IMR-90 (cell line): ENCODE measurements at regions not wholly inside any gene's neighbourhood (a gene's known extent, or its start where the extent isn't known, plus 50 kb on each side); places are given as distances from the start of the nearest gene placed in this dataset.

ENCODE experiments used
- ATAC-seq: fragments of 200-7000 bp; cut with Tn5 transposase; 2 replicates; pipeline ENCODE4 v1.9.1; 2020; ENCODE audit warnings: low read depth, mild to moderate bottlenecking, moderate library complexity
- BruUV-seq: library from RNA; stranded (reverse); fragments of 400-500 nt; replicated peaks from 2 replicates; lab custom pipeline; 2021; lab: Mats Ljungman, UMichigan
- CTCF ChIA-PET: fragments of 300-600 bp; formaldehyde crosslinking; extraction: SDS; loops from one replicate; lab custom pipeline; 2021; ENCODE audit warnings: antibody characterized with exemption; lab: Yijun Ruan, JAX
- POLR2A ChIA-PET: fragments of 300-600 bp; sonication (Branson Sonifier 250); formaldehyde crosslinking; loops from one replicate; lab custom pipeline; 2022; ENCODE audit warnings: antibody characterized with exemption; ENCODE audit not compliant: unreplicated experiment; lab: Charles Lee
- DNase-seq: peaks from one replicate; pipeline ENCODE4 v3.0.0; 2013
- H2AFZ ChIP-seq: replicated peaks from 2 replicates; pipeline ENCODE3; 2013; ENCODE audit warnings: low read length, mild to moderate bottlenecking; ENCODE audit not compliant: poor library complexity
- H2AK5ac ChIP-seq: 2 replicates; pipeline ENCODE4 v1.6.1; 2013; ENCODE audit warnings: low read depth, low read length, inconsistent platforms
- H2AK9ac ChIP-seq: replicated peaks from 2 replicates; pipeline ENCODE3; 2013; ENCODE audit warnings: mild to moderate bottlenecking, low read depth, low read length, moderate library complexity; ENCODE audit not compliant: poor library complexity
- H2BK120ac ChIP-seq: 2 replicates; pipeline ENCODE4 v1.6.1; 2013; ENCODE audit warnings: low read depth, low read length, inconsistent platforms
- H2BK15ac ChIP-seq: 3 replicates; pipeline ENCODE4 v1.6.1; 2013; ENCODE audit warnings: low read depth, low read length, inconsistent platforms
- H2BK20ac ChIP-seq: 2 replicates; pipeline ENCODE4 v1.6.1; 2013; ENCODE audit warnings: low read depth, mild to moderate bottlenecking, inconsistent platforms, low read length, moderate library complexity
- H2BK5ac ChIP-seq: 2 replicates; pipeline ENCODE4 v1.6.1; 2013; ENCODE audit warnings: mild to moderate bottlenecking, low read depth, low read length, inconsistent platforms; ENCODE audit not compliant: poor library complexity, severe bottlenecking
- H3K14ac ChIP-seq: replicated peaks from 2 replicates; pipeline ENCODE4 v1.6.1; 2013; ENCODE audit warnings: low read depth, low read length, inconsistent platforms
- H3K18ac ChIP-seq: 2 replicates; pipeline ENCODE4 v1.6.1; 2013; ENCODE audit warnings: low read depth, low read length, control low read depth
- H3K23ac ChIP-seq: 2 replicates; pipeline ENCODE4 v1.6.1; 2013; ENCODE audit warnings: low read depth, low read length, inconsistent platforms
- H3K27ac ChIP-seq: 2 replicates; pipeline ENCODE4 v1.5.1; 2013; ENCODE audit warnings: mild to moderate bottlenecking, control low read depth, low read length; ENCODE audit not compliant: insufficient read depth
- H3K27me3 ChIP-seq: 2 replicates; pipeline ENCODE4 v1.6.1; 2013; ENCODE audit warnings: low read length; ENCODE audit not compliant: control insufficient read depth, insufficient read depth
- H3K36me3 ChIP-seq: 2 replicates; pipeline ENCODE4 v1.6.1; 2013; ENCODE audit warnings: low read length, mixed read lengths; ENCODE audit not compliant: control insufficient read depth, insufficient read depth
- H3K4ac ChIP-seq: 2 replicates; pipeline ENCODE4 v1.6.1; 2013; ENCODE audit warnings: low read depth, low read length, inconsistent platforms
- H3K4me1 ChIP-seq: 2 replicates; pipeline ENCODE4 v1.6.1; 2013; ENCODE audit warnings: low read length, mixed read lengths; ENCODE audit not compliant: control insufficient read depth, insufficient read depth
- H3K4me2 ChIP-seq: 2 replicates; pipeline ENCODE4 v1.6.1; 2013; ENCODE audit warnings: low read depth, mild to moderate bottlenecking, control low read depth, low read length, moderate library complexity
- H3K4me3 ChIP-seq: 2 replicates; pipeline ENCODE4 v1.5.1; 2013; ENCODE audit warnings: low read depth, mild to moderate bottlenecking, control low read depth, low read length, moderate library complexity; ENCODE audit not compliant: insufficient read depth
- H3K56ac ChIP-seq: 2 replicates; pipeline ENCODE4 v1.6.1; 2013; ENCODE audit warnings: low read length, inconsistent platforms; ENCODE audit not compliant: insufficient read depth; ENCODE audit errors: extremely low read depth
- H3K79me1 ChIP-seq, 2 experiments: 2 replicates each; pipeline ENCODE4 v1.6.1; 2013; ENCODE audit warnings: low read length in 2 of 2, inconsistent platforms in 1 of 2, low read depth in 1 of 2
- H3K9ac ChIP-seq: 2 replicates; pipeline ENCODE4 v1.6.1; 2013; ENCODE audit warnings: low read depth, low read length, control low read depth
- H3K9me1 ChIP-seq: 2 replicates; pipeline ENCODE4 v1.6.1; 2013; ENCODE audit warnings: low read length, inconsistent platforms; ENCODE audit not compliant: insufficient read depth
- H3K9me3 ChIP-seq: 2 replicates; pipeline ENCODE4 v1.6.1; 2013; ENCODE audit warnings: low read length; ENCODE audit not compliant: control insufficient read depth, insufficient read depth
- H4K20me1 ChIP-seq: 2 replicates; pipeline ENCODE4 v1.6.1; 2013; ENCODE audit warnings: low read length, inconsistent platforms; ENCODE audit not compliant: insufficient read depth
- H4K5ac ChIP-seq: 2 replicates; pipeline ENCODE4 v1.6.1; 2013; ENCODE audit warnings: mild to moderate bottlenecking, low read depth, low read length, control low read depth
- H4K8ac ChIP-seq, 2 experiments: 2 replicates each; pipeline ENCODE4 v1.6.1; 2013; ENCODE audit warnings: low read depth in 2 of 2, low read length in 2 of 2, control low read depth in 1 of 2, inconsistent platforms in 1 of 2
- H4K91ac ChIP-seq: 2 replicates; pipeline ENCODE4 v1.6.1; 2013; ENCODE audit warnings: low read depth, low read length, inconsistent platforms; ENCODE audit not compliant: insufficient read depth
- CEBPB ChIP-seq: IDR thresholded peaks from 2 replicates; pipeline ENCODE4 v1.6.1; 2012; ENCODE audit warnings: low read depth, low read length, improper control_type of control experiment
- FOS ChIP-seq: fragments of 150-350 bp; IDR thresholded peaks from 2 replicates; pipeline ENCODE4 v1.6.1; 2016; ENCODE audit warnings: low read depth, low read length
- MAFK ChIP-seq: IDR thresholded peaks from 2 replicates; pipeline ENCODE4 v1.6.1; 2012; ENCODE audit warnings: low read depth, low read length, improper control_type of control experiment
- MAZ ChIP-seq: IDR thresholded peaks from 2 replicates; pipeline ENCODE4 v1.6.1; 2012; ENCODE audit warnings: low read depth, mild to moderate bottlenecking, low read length, improper control_type of control experiment, moderate library complexity, borderline replicate concordance
- MXI1 ChIP-seq: IDR thresholded peaks from 2 replicates; pipeline ENCODE4 v1.6.1; 2012; ENCODE audit warnings: low read depth, mild to moderate bottlenecking, low read length, moderate library complexity, borderline replicate concordance
- NFE2L2 ChIP-seq: fragments of 150-350 bp; IDR thresholded peaks from 2 replicates; pipeline ENCODE4 v1.6.1; 2016; ENCODE audit warnings: low read depth, mild to moderate bottlenecking, low read length
- RCOR1 ChIP-seq: IDR thresholded peaks from 2 replicates; pipeline ENCODE4 v1.6.1; 2012; ENCODE audit warnings: mild to moderate bottlenecking, low read length, improper control_type of control experiment; ENCODE audit not compliant: insufficient replicate concordance
- dilution Hi-C: fragments of 300-500 bp; cut with HindIII; formaldehyde crosslinking; loops from one replicate; pipeline ENCODE4 v1.14.3; 2018; ENCODE audit warnings: low sequenced_read_pairs; ENCODE audit not compliant: unreplicated experiment
- in situ Hi-C: fragments of 300-500 bp; cut with MboI; formaldehyde crosslinking; loops from 3 replicates; pipeline ENCODE4 v1.14.3; 2019; ENCODE audit warnings: low sequenced_read_pairs, inconsistent platforms, mixed read lengths
- intact Hi-C: fragments of 100-400 bp; cut with micrococcal nuclease; formaldehyde crosslinking; loops from 2 replicates; pipeline ENCODE4 v1.10.0; 2022
- TF ChIP-seq, protein P1 (sequence below): fragments of 150-350 bp; IDR thresholded peaks from 2 replicates; pipeline ENCODE4 v1.6.1; 2016; ENCODE audit warnings: low read depth, mild to moderate bottlenecking, low read length, moderate library complexity, borderline replicate concordance
- TF ChIP-seq, protein P2 (sequence below): fragments of 150-350 bp; IDR thresholded peaks from 2 replicates; pipeline ENCODE4 v1.6.1; 2017; ENCODE audit warnings: mild to moderate bottlenecking, antibody characterized with exemption, low read length, low read depth
- TF ChIP-seq, protein P3 (sequence below): conservative IDR thresholded peaks from 2 replicates; pipeline ENCODE4 v1.5.1; 2012; ENCODE audit warnings: mild to moderate bottlenecking, low read depth, low read length, improper control_type of control experiment

DNA sequence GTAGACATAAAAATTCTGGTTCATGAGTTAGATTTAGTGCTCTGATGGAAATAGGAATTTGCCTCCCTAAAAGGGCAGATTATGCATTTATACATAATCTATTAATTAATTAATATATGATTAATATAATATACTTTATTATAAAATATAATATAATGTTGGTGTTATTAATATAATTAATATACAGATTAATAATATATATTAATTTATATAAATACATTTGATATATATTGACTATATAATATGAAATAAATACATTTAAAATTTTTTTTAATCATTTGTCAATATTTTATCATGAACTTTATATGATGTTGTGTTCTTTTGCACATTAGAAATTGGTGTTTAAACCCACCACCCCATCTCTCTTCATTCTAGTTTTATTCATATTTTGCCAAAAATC is 652.1 kb upstream of the ZNF804A start:
- no peak overlapping the region for H3K9ac ChIP-seq
- no peak overlapping the region for H3K4ac ChIP-seq
- H2BK5ac ChIP-seq, result no peak overlapping the region
- H4K20me1 ChIP-seq, result no peaks in the 10 kb centered on the region
- no peak overlapping the region for H2AFZ ChIP-seq
- no peaks in the 10 kb centered on the region for H3K27me3 ChIP-seq
- ChIA-PET POLR2A (no interaction called here), CTCF (no interaction called here)
- H4K5ac ChIP-seq, result no peak overlapping the region
- in situ Hi-C loops (no loop called here), dilution Hi-C loops (no loop called here), intact Hi-C loops (no loop called here)
- H3K4me1 ChIP-seq, result no peaks in the 10 kb centered on the region
- H3K4me2 ChIP-seq, result no peak overlapping the region
- no peak overlapping the region for H4K8ac ChIP-seq
- no peak for ATAC-seq
- H2BK20ac ChIP-seq, result no peak overlapping the region
- no peak overlapping the region for H2BK120ac ChIP-seq
- no peak overlapping the region for H3K56ac ChIP-seq
- H4K91ac ChIP-seq, result no peak overlapping the region
- no peak overlapping the region for H2BK15ac ChIP-seq
- no peak overlapping the region for H2AK5ac ChIP-seq
- H3K14ac ChIP-seq, result no peak overlapping the region
- no TSS peak for BruUV-seq
- no peak overlapping the region for H2AK9ac ChIP-seq
- no peak overlapping the region for H3K4me3 ChIP-seq
- H3K79me1 ChIP-seq, result no peaks in the 10 kb centered on the region
- H3K9me3 ChIP-seq, result no peaks in the 10 kb centered on the region
- H3K23ac ChIP-seq, result no peak overlapping the region
- H3K18ac ChIP-seq, result no peak overlapping the region
- H3K27ac ChIP-seq, result no peak overlapping the region
- DNase-seq, result no peak
- H3K9me1 ChIP-seq, result no peaks in the 10 kb centered on the region
- TF ChIP-seq RCOR1, result no peak
- no peak for TF ChIP-seq NFE2L2
- TF ChIP-seq MAZ, result no peak
- TF ChIP-seq, protein P1, sequence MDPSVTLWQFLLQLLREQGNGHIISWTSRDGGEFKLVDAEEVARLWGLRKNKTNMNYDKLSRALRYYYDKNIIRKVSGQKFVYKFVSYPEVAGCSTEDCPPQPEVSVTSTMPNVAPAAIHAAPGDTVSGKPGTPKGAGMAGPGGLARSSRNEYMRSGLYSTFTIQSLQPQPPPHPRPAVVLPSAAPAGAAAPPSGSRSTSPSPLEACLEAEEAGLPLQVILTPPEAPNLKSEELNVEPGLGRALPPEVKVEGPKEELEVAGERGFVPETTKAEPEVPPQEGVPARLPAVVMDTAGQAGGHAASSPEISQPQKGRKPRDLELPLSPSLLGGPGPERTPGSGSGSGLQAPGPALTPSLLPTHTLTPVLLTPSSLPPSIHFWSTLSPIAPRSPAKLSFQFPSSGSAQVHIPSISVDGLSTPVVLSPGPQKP, result no peak
- no peak for TF ChIP-seq FOS
- TF ChIP-seq CEBPB, result no peak
- no peak for TF ChIP-seq MAFK
- TF ChIP-seq, protein P2, sequence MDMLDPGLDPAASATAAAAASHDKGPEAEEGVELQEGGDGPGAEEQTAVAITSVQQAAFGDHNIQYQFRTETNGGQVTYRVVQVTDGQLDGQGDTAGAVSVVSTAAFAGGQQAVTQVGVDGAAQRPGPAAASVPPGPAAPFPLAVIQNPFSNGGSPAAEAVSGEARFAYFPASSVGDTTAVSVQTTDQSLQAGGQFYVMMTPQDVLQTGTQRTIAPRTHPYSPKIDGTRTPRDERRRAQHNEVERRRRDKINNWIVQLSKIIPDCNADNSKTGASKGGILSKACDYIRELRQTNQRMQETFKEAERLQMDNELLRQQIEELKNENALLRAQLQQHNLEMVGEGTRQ, result no peak
- TF ChIP-seq MXI1, result no peak
- TF ChIP-seq, protein P3, sequence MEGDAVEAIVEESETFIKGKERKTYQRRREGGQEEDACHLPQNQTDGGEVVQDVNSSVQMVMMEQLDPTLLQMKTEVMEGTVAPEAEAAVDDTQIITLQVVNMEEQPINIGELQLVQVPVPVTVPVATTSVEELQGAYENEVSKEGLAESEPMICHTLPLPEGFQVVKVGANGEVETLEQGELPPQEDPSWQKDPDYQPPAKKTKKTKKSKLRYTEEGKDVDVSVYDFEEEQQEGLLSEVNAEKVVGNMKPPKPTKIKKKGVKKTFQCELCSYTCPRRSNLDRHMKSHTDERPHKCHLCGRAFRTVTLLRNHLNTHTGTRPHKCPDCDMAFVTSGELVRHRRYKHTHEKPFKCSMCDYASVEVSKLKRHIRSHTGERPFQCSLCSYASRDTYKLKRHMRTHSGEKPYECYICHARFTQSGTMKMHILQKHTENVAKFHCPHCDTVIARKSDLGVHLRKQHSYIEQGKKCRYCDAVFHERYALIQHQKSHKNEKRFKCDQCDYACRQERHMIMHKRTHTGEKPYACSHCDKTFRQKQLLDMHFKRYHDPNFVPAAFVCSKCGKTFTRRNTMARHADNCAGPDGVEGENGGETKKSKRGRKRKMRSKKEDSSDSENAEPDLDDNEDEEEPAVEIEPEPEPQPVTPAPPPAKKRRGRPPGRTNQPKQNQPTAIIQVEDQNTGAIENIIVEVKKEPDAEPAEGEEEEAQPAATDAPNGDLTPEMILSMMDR, result no peak
- no peaks in the 10 kb centered on the region for H3K36me3 ChIP-seq
